ENCODE measurements at regions not wholly inside any gene's neighbourhood (a gene's known extent, or its start where the extent isn't known, plus 50 kb on each side); places are given as distances from the start of the nearest gene placed in this dataset.

DNA sequence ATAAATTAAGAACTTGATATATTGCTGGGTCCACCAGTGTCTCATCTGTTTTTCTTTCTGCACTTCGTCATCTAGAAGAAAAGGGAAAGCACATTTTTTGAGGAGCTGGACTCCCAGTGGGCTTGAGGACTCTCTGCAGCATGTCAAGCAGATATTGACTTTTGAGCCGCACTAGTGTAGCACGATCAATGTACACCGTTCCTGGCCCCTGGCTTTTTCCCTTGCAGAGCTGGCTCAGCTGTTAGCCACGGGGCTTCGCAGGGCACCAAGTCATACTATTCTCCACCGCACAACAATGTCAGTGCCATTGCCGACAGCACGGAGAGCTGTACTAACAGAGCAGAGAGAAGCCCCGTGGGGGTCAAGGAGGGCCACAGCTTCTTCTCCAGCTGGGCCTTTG, 235.4 kb upstream of the HABP2 start:
- intact Hi-C loops (cut with micrococcal nuclease; ENCODE audit: unreplicated experiment) = no loop called here
- BruUV-seq (replicated peaks) = no TSS peak
- CTCF ChIA-PET = no interaction called here

DNA sequence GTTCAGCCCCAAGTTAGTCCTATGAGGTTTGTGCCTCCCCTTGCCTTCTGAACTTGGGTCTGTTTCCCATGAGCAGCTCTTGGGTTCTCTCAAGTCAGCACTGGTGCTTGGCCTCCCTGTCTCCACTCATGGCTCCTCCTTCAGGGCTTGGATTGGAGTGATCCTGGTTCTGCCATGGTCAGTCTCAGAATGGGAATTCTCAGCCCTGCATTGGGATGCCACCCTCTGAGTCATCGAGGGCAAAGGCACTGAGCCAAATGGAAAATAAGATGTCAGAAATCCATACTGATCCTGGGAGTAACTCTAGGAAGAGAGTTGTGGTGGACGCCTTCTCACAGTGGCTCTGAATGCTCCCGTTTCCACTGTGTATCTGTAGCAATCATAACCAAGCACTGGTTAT, 233.4 kb upstream of the HABP2 start:
- H3K27ac ChIP-seq (ENCODE audit: low read depth, low read length, poor library complexity, severe bottlenecking) = no peak overlapping the region
- intact Hi-C loops (cut with micrococcal nuclease; ENCODE audit: unreplicated experiment) = no loop called here
- BruUV-seq (replicated peaks) = no TSS peak
- H3K36me3 ChIP-seq (ENCODE audit: insufficient read depth, low read length, poor library complexity, severe bottlenecking) = no peaks in the 10 kb centered on the region
- no peak for DNase-seq (ENCODE audit: low spot score)
- no peaks in the 10 kb centered on the region for H3K27me3 ChIP-seq (replicated peaks; ENCODE audit: insufficient read depth, low read depth, low read length, poor library complexity)
- H3K9me3 ChIP-seq (ENCODE audit: low read depth, low read length, poor library complexity, severe bottlenecking) = no peaks in the 10 kb centered on the region
- no peaks in the 10 kb centered on the region for H3K4me1 ChIP-seq (ENCODE audit: insufficient read depth, low read length, poor library complexity, severe bottlenecking)
- TF ChIP-seq, protein P1, sequence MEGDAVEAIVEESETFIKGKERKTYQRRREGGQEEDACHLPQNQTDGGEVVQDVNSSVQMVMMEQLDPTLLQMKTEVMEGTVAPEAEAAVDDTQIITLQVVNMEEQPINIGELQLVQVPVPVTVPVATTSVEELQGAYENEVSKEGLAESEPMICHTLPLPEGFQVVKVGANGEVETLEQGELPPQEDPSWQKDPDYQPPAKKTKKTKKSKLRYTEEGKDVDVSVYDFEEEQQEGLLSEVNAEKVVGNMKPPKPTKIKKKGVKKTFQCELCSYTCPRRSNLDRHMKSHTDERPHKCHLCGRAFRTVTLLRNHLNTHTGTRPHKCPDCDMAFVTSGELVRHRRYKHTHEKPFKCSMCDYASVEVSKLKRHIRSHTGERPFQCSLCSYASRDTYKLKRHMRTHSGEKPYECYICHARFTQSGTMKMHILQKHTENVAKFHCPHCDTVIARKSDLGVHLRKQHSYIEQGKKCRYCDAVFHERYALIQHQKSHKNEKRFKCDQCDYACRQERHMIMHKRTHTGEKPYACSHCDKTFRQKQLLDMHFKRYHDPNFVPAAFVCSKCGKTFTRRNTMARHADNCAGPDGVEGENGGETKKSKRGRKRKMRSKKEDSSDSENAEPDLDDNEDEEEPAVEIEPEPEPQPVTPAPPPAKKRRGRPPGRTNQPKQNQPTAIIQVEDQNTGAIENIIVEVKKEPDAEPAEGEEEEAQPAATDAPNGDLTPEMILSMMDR (conservative IDR thresholded peaks at IDR 0.05; ENCODE audit: low read depth, low read length) = no peak
- TF ChIP-seq EZH2 (IDR thresholded peaks at IDR 0.05; ENCODE audit: borderline replicate concordance, low read depth, low read length, poor library complexity, severe bottlenecking) = no peak
- ChIA-PET CTCF (no interaction called here), POLR2A (ENCODE audit: low non-redundant PET) (no interaction called here)
- no peak overlapping the region for H3K4me3 ChIP-seq (ENCODE audit: low read depth, low read length, poor library complexity, severe bottlenecking)

More for the DNA sequence above, 235.4 kb upstream of the HABP2 start:
- Histone ChIP-seq H3K27ac (ENCODE audit: low read depth, low read length, poor library complexity, severe bottlenecking) (no peak overlapping the region), H3K4me1 (ENCODE audit: insufficient read depth, low read length, poor library complexity, severe bottlenecking) (no peaks in the 10 kb centered on the region), H3K4me3 (ENCODE audit: low read depth, low read length, poor library complexity, severe bottlenecking) (no peak overlapping the region), H3K9me3 (ENCODE audit: low read depth, low read length, poor library complexity, severe bottlenecking) (no peaks in the 10 kb centered on the region), H3K36me3 (ENCODE audit: insufficient read depth, low read length, poor library complexity, severe bottlenecking) (no peaks in the 10 kb centered on the region), H3K27me3 (replicated peaks; ENCODE audit: insufficient read depth, low read depth, low read length, poor library complexity) (no peaks in the 10 kb centered on the region)
- DNase-seq (ENCODE audit: low spot score) = no peak
- POLR2A ChIA-PET (ENCODE audit: low non-redundant PET) = no interaction called here
- TF ChIP-seq EZH2 (IDR thresholded peaks at IDR 0.05; ENCODE audit: borderline replicate concordance, low read depth, low read length, poor library complexity, severe bottlenecking) = no peak
- TF ChIP-seq, protein P1 (conservative IDR thresholded peaks at IDR 0.05; ENCODE audit: low read depth, low read length) = no peak

DNA sequence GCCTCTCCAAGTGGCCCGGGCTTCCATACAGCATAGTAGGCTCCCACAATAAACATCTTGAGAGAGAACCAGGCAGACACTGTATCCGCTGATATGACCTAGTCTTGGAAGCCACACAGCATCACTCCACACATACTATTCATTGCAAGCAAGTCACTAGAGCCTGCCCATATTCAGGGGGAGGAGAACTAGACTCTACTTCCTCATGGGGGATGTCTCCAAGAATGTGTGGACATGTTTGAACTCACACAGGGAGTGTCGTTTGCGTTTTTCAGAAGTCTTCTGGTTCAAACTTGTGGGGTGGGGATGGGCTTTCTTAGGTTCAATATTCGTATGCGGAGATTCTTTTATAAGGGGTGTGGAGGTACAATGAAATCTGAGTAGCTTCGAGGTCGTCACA, 232.6 kb upstream of the HABP2 start:
- BruUV-seq (replicated peaks) = no TSS peak
- Histone ChIP-seq H3K36me3 (ENCODE audit: insufficient read depth, low read length, poor library complexity, severe bottlenecking) (no peaks in the 10 kb centered on the region), H3K4me1 (ENCODE audit: insufficient read depth, low read length, poor library complexity, severe bottlenecking) (no peaks in the 10 kb centered on the region), H3K9me3 (ENCODE audit: low read depth, low read length, poor library complexity, severe bottlenecking) (no peaks in the 10 kb centered on the region), H3K27me3 (replicated peaks; ENCODE audit: insufficient read depth, low read depth, low read length, poor library complexity) (no peaks in the 10 kb centered on the region), H3K4me3 (ENCODE audit: low read depth, low read length, poor library complexity, severe bottlenecking) (no peak overlapping the region), H3K27ac (ENCODE audit: low read depth, low read length, poor library complexity, severe bottlenecking) (no peak overlapping the region)
- DNase-seq (ENCODE audit: low spot score) = no peak
- POLR2A ChIA-PET (ENCODE audit: low non-redundant PET) = no interaction called here
- TF ChIP-seq, protein P1 (conservative IDR thresholded peaks at IDR 0.05; ENCODE audit: low read depth, low read length) = no peak
- TF ChIP-seq EZH2 (IDR thresholded peaks at IDR 0.05; ENCODE audit: borderline replicate concordance, low read depth, low read length, poor library complexity, severe bottlenecking) = no peak
- CTCF ChIA-PET = no interaction called here
- intact Hi-C loops (cut with micrococcal nuclease; ENCODE audit: unreplicated experiment) = no loop called here
